Parathyroid adenoma (tissue), 2 donors: ENCODE measurements at regions not wholly inside any gene's neighbourhood (a gene's known extent, or its start where the extent isn't known, plus 50 kb on each side); places are given as distances from the start of the nearest gene placed in this dataset.

Experiments used
- H2AFZ ChIP-seq: fragments of 300-600 bp; sonication (generic); one replicate; pipeline ENCODE4 v1.7.0; 2017; ENCODE audit warnings: antibody characterized with exemption, mild to moderate bottlenecking
- H3K27ac ChIP-seq: fragments of 300-600 bp; sonication (generic); one replicate; pipeline ENCODE4 v1.7.0; 2017
- H3K27me3 ChIP-seq: fragments of 300-600 bp; sonication (generic); one replicate; pipeline ENCODE4 v1.7.0; 2017; ENCODE audit warnings: low read length; ENCODE audit not compliant: control insufficient read depth, insufficient read depth
- H3K36me3 ChIP-seq: fragments of 300-600 bp; sonication (generic); one replicate; pipeline ENCODE4 v1.7.0; 2017; ENCODE audit warnings: low read length; ENCODE audit not compliant: control insufficient read depth, insufficient read depth
- H3K4me1 ChIP-seq: fragments of 300-600 bp; sonication (generic); one replicate; pipeline ENCODE4 v1.7.0; 2017; ENCODE audit warnings: control low read depth
- H3K4me2 ChIP-seq: fragments of 300-600 bp; sonication (generic); one replicate; pipeline ENCODE4 v1.7.0; 2017; ENCODE audit warnings: low read length
- H3K4me3 ChIP-seq: fragments of 300-600 bp; sonication (generic); one replicate; pipeline ENCODE4 v1.7.0; 2017; ENCODE audit warnings: low read depth, low read length
- H3K79me2 ChIP-seq: fragments of 300-600 bp; sonication (generic); one replicate; pipeline ENCODE4 v1.7.0; 2017; ENCODE audit warnings: control low read depth
- H3K9ac ChIP-seq: fragments of 300-600 bp; sonication (generic); one replicate; pipeline ENCODE4 v1.7.0; 2017; ENCODE audit warnings: mild to moderate bottlenecking
- H3K9me3 ChIP-seq: fragments of 300-600 bp; sonication (generic); one replicate; pipeline ENCODE4 v1.7.0; 2017; ENCODE audit warnings: low read length; ENCODE audit not compliant: control insufficient read depth
- CTCF ChIP-seq: fragments of 300-600 bp; sonication (generic); IDR thresholded peaks from one replicate; pipeline ENCODE4 v1.7.0; 2017; ENCODE audit warnings: antibody characterized with exemption, mild to moderate bottlenecking
- donor health status: primary hyperparathyroidism.

- H3K9me3 ChIP-seq = no peaks in the 10 kb centered on the region
- H3K4me1 ChIP-seq = no peaks in the 10 kb centered on the region
- no peaks in the 10 kb centered on the region for H3K36me3 ChIP-seq
- no peak for TF ChIP-seq CTCF
- H3K27me3 ChIP-seq = no peaks in the 10 kb centered on the region
- H3K4me2 ChIP-seq = no peak overlapping the region
- H2AFZ ChIP-seq = no peak overlapping the region
- no peaks in the 10 kb centered on the region for H3K79me2 ChIP-seq
- no peak overlapping the region for H3K4me3 ChIP-seq
- no peak overlapping the region for H3K27ac ChIP-seq
- H3K9ac ChIP-seq = no peak overlapping the region
Observed at GRCh38 chr7:153322991-153323390, 563.4 kb downstream of the ACTR3B start.

GRCh38 chr7:153324094-153324493 is 564.5 kb downstream of the ACTR3B start:
- Histone ChIP-seq H2AFZ (no peak overlapping the region), H3K9me3 (no peaks in the 10 kb centered on the region), H3K79me2 (no peaks in the 10 kb centered on the region), H3K27me3 (no peaks in the 10 kb centered on the region), H3K4me2 (no peak overlapping the region), H3K9ac (no peak overlapping the region), H3K27ac (no peak overlapping the region), H3K36me3 (no peaks in the 10 kb centered on the region), H3K4me1 (no peaks in the 10 kb centered on the region), H3K4me3 (no peak overlapping the region)
- no peak for TF ChIP-seq CTCF

- H2AFZ ChIP-seq = no peak overlapping the region
- H3K27ac ChIP-seq = no peak overlapping the region
- no peak overlapping the region for H3K4me2 ChIP-seq
- no peak overlapping the region for H3K4me3 ChIP-seq
- no peaks in the 10 kb centered on the region for H3K79me2 ChIP-seq
- H3K36me3 ChIP-seq = no peaks in the 10 kb centered on the region
- H3K9ac ChIP-seq = no peak overlapping the region
- no peaks in the 10 kb centered on the region for H3K27me3 ChIP-seq
- no peaks in the 10 kb centered on the region for H3K9me3 ChIP-seq
- no peaks in the 10 kb centered on the region for H3K4me1 ChIP-seq
- no peak for TF ChIP-seq CTCF
Observed at GRCh38 chr7:153327683-153328082, 568.1 kb downstream of the ACTR3B start.

- H3K27ac ChIP-seq = no peak overlapping the region
- no peak overlapping the region for H3K4me3 ChIP-seq
- H3K4me2 ChIP-seq = no peak overlapping the region
- no peaks in the 10 kb centered on the region for H3K36me3 ChIP-seq
- no peaks in the 10 kb centered on the region for H3K9me3 ChIP-seq
- no peak overlapping the region for H2AFZ ChIP-seq
- no peaks in the 10 kb centered on the region for H3K27me3 ChIP-seq
- H3K79me2 ChIP-seq = no peaks in the 10 kb centered on the region
- no peak overlapping the region for H3K9ac ChIP-seq
- TF ChIP-seq CTCF = no peak
- no peaks in the 10 kb centered on the region for H3K4me1 ChIP-seq
Observed at GRCh38 chr7:153331427-153331826, 571.9 kb downstream of the ACTR3B start.

GRCh38 chr7:153354071-153354470 is 594.5 kb downstream of the ACTR3B start:
- no peak overlapping the region for H3K9ac ChIP-seq
- no peak overlapping the region for H3K4me3 ChIP-seq
- H3K9me3 ChIP-seq = no peaks in the 10 kb centered on the region
- no peak for TF ChIP-seq CTCF
- H3K36me3 ChIP-seq = no peaks in the 10 kb centered on the region
- no peak overlapping the region for H3K4me2 ChIP-seq
- H3K4me1 ChIP-seq = no peaks in the 10 kb centered on the region
- H2AFZ ChIP-seq = no peak overlapping the region
- H3K27ac ChIP-seq = no peak overlapping the region
- no peaks in the 10 kb centered on the region for H3K27me3 ChIP-seq
- no peaks in the 10 kb centered on the region for H3K79me2 ChIP-seq
